ENCODE measurements at regions not wholly inside any gene's neighbourhood (a gene's known extent, or its start where the extent isn't known, plus 50 kb on each side); places are given as distances from the start of the nearest gene placed in this dataset.

- no peak for TF ChIP-seq POLR2A (IDR thresholded peaks at IDR 0.05)
- TF ChIP-seq CTCF (IDR thresholded peaks at IDR 0.05 in 8 of 11, conservative IDR thresholded peaks at IDR 0.05 in 3 of 11), result no peak
- no peak for TF ChIP-seq POLR2AphosphoS5 (IDR thresholded peaks at IDR 0.05)
Observed at GRCh38 chr13:38463048-38463447, 113.4 kb downstream of the UFM1 start.
